ENCODE measurements at regions not wholly inside any gene's neighbourhood (a gene's known extent, or its start where the extent isn't known, plus 50 kb on each side); places are given as distances from the start of the nearest gene placed in this dataset.

- H3K9me3 ChIP-seq (ENCODE audit: control insufficient read depth, low read depth, low read length): no peaks in the 10 kb centered on the region
- no peaks in the 10 kb centered on the region for H3K4me1 ChIP-seq (ENCODE audit: control insufficient read depth, insufficient read depth, low read length)
- no peaks in the 10 kb centered on the region for H3K27me3 ChIP-seq (ENCODE audit: control insufficient read depth, insufficient read depth, low read length)
- no peak overlapping the region for H3K4me3 ChIP-seq (ENCODE audit: low read length)
- WGBS (ENCODE audit: insufficient coverage, low lambda C conversion rate): 80% methylated on average over 1 of the region's 4 CpGs
- H3K36me3 ChIP-seq (ENCODE audit: control insufficient read depth, insufficient read depth, low read length): no peaks in the 10 kb centered on the region
- H3K27ac ChIP-seq (ENCODE audit: low read length): no peak overlapping the region
- DNase-seq: no peak
These were observed 68.3 kb upstream of the CTSC start for GRCh38 chr11:88405853-88406252.

DNA sequence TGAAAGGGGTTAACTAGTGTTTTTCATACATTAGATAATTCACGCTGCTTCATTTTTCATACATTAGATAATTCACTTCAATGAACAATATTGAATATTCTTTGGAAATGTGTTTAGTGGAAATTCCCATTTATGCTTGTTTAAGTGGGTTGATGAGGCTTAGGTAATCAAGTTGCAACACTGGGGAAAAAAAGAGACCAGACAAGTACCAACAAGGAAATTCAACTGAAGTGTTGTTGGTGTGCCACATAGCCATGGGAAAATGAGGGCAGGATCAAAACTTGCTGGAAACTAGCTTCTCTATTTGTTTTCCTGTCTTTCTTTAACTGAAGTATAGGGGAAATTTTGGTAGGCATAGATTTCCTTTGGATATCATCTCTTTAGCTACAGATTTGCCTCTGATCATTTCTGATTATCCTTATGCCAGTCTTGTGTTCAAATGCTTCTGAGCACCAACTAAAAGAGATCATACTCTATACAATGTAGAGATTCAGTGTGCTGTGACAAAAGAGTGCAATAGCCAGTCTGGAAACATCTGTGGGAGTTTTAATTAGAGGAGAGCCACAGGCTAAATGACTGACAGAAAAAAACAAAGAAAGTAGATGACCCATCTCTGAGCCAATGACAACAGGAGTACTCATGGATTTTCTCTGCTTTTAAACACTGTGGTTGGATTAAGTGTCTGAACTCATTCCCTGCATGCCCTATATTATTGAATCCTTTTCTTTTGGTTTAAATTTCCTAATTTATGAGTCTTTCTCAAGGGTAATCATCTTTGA, 67.6 kb upstream of the CTSC start:
- Histone ChIP-seq H3K4me3 (ENCODE audit: low read length) (no peak overlapping the region), H3K36me3 (ENCODE audit: control insufficient read depth, insufficient read depth, low read length) (no peaks in the 10 kb centered on the region), H3K27me3 (ENCODE audit: control insufficient read depth, insufficient read depth, low read length) (no peaks in the 10 kb centered on the region), H3K4me1 (ENCODE audit: control insufficient read depth, insufficient read depth, low read length) (no peaks in the 10 kb centered on the region), H3K27ac (ENCODE audit: low read length) (no peak overlapping the region), H3K9me3 (ENCODE audit: control insufficient read depth, low read depth, low read length) (no peaks in the 10 kb centered on the region)
- no CpG with 5 or more reads among the region's 1 CpG for WGBS (ENCODE audit: insufficient coverage, low lambda C conversion rate)
- no peak for DNase-seq

DNA sequence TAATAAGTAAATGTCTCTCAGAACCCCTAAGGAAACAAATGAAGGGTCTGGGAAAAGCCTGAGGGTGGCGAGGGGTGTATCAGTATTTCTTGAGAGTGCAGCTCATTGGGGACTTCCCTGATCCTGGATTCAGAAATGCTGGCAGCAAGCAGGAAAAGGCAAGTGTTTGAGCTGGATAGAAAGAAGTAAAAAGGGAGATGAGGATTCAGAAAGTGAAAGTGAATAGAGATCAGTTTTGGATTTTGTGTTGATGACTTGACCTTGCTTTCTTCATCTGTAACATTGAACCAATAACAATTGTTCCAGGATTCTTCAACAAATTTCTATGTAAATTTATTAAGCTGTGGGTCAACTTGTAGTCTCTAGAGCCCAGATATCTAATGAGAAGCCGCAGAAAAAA, 66.9 kb upstream of the CTSC start:
- WGBS (ENCODE audit: insufficient coverage, low lambda C conversion rate): 83% methylated on average over 1 of the region's 2 CpGs
- no peak for DNase-seq
- no peak overlapping the region for H3K4me3 ChIP-seq (ENCODE audit: low read length)
- no peaks in the 10 kb centered on the region for H3K9me3 ChIP-seq (ENCODE audit: control insufficient read depth, low read depth, low read length)
- no peaks in the 10 kb centered on the region for H3K36me3 ChIP-seq (ENCODE audit: control insufficient read depth, insufficient read depth, low read length)
- no peaks in the 10 kb centered on the region for H3K4me1 ChIP-seq (ENCODE audit: control insufficient read depth, insufficient read depth, low read length)
- H3K27me3 ChIP-seq (ENCODE audit: control insufficient read depth, insufficient read depth, low read length): no peaks in the 10 kb centered on the region
- H3K27ac ChIP-seq (ENCODE audit: low read length): no peak overlapping the region

DNA sequence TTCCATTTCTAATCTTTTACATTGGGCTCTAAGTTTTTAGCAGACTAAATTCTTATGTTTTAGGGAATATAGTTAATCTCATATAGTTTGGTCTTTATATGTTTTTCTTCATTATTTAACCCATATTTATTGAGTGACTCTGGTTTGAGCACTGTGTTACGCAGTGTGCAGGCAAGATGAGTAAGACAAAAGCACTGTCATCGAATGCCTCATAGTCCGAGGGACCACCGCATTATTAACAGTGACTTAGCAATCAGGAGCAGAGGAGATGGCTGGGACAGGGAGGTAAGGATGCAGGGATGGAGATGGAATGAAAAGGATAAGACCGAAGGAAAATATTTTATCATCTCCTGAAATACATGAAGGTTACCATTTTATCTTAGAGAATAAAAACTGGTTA, 65.2 kb upstream of the CTSC start:
- Histone ChIP-seq H3K4me3 (ENCODE audit: low read length) (no peak overlapping the region), H3K27ac (ENCODE audit: low read length) (no peak overlapping the region)

GRCh38 chr11:88402192-88402715, 64.7 kb upstream of the CTSC start:
- Histone ChIP-seq H3K36me3 (ENCODE audit: control insufficient read depth, insufficient read depth, low read length) (no peaks in the 10 kb centered on the region), H3K27me3 (ENCODE audit: control insufficient read depth, insufficient read depth, low read length) (no peaks in the 10 kb centered on the region), H3K4me1 (ENCODE audit: control insufficient read depth, insufficient read depth, low read length) (no peaks in the 10 kb centered on the region), H3K27ac (ENCODE audit: low read length) (no peak overlapping the region), H3K4me3 (ENCODE audit: low read length) (no peak overlapping the region), H3K9me3 (ENCODE audit: control insufficient read depth, low read depth, low read length) (no peaks in the 10 kb centered on the region)
- DNase-seq: peak in 1 of 2 donors; percentile 9
- WGBS (ENCODE audit: insufficient coverage, low lambda C conversion rate): no CpG with 5 or more reads among the region's 2 CpGs

More for the DNA sequence above, 65.2 kb upstream of the CTSC start:
- no peak for DNase-seq
- Histone ChIP-seq H3K4me1 (ENCODE audit: control insufficient read depth, insufficient read depth, low read length) (no peaks in the 10 kb centered on the region), H3K9me3 (ENCODE audit: control insufficient read depth, low read depth, low read length) (no peaks in the 10 kb centered on the region), H3K36me3 (ENCODE audit: control insufficient read depth, insufficient read depth, low read length) (no peaks in the 10 kb centered on the region), H3K27me3 (ENCODE audit: control insufficient read depth, insufficient read depth, low read length) (no peaks in the 10 kb centered on the region)
- WGBS (ENCODE audit: insufficient coverage, low lambda C conversion rate): 100% methylated on average over 1 of the region's 5 CpGs

- Histone ChIP-seq H3K4me1 (ENCODE audit: control insufficient read depth, insufficient read depth, low read length) (no peaks in the 10 kb centered on the region), H3K27ac (ENCODE audit: low read length) (no peak overlapping the region), H3K36me3 (ENCODE audit: control insufficient read depth, insufficient read depth, low read length) (no peaks in the 10 kb centered on the region), H3K9me3 (ENCODE audit: control insufficient read depth, low read depth, low read length) (no peaks in the 10 kb centered on the region), H3K4me3 (ENCODE audit: low read length) (no peak overlapping the region), H3K27me3 (ENCODE audit: control insufficient read depth, insufficient read depth, low read length) (no peaks in the 10 kb centered on the region)
- DNase-seq: no peak
- WGBS (ENCODE audit: insufficient coverage, low lambda C conversion rate): 100% methylated on average over 2 of the region's 3 CpGs
These were observed 61.4 kb upstream of the CTSC start for GRCh38 chr11:88398791-88399570.

DNA sequence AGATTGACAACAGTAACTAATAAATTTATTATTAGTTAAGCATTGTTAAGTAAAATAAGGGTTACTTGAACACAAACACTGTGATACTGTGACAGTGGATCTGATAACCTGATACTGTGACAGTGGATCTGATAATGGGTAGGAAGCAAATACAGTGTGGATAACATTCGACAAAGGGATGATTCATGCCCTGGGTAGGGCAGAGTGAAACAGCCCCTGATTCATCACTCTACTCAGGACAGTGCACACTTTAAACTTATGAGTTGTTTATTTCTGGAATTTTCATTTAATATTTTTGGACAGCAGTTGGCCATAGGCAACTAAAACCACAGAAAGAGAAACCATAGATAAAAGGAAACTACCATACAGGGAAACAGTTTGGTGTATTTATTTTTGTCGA, 60.8 kb upstream of the CTSC start:
- H3K9me3 ChIP-seq (ENCODE audit: control insufficient read depth, low read depth, low read length): no peaks in the 10 kb centered on the region
- H3K4me1 ChIP-seq (ENCODE audit: control insufficient read depth, insufficient read depth, low read length): no peaks in the 10 kb centered on the region
- DNase-seq: no peak
- WGBS (ENCODE audit: insufficient coverage, low lambda C conversion rate): 38% methylated on average over 1 of the region's 2 CpGs
- no peak overlapping the region for H3K4me3 ChIP-seq (ENCODE audit: low read length)
- H3K27ac ChIP-seq (ENCODE audit: low read length): no peak overlapping the region
- no peaks in the 10 kb centered on the region for H3K27me3 ChIP-seq (ENCODE audit: control insufficient read depth, insufficient read depth, low read length)
- no peaks in the 10 kb centered on the region for H3K36me3 ChIP-seq (ENCODE audit: control insufficient read depth, insufficient read depth, low read length)

DNA sequence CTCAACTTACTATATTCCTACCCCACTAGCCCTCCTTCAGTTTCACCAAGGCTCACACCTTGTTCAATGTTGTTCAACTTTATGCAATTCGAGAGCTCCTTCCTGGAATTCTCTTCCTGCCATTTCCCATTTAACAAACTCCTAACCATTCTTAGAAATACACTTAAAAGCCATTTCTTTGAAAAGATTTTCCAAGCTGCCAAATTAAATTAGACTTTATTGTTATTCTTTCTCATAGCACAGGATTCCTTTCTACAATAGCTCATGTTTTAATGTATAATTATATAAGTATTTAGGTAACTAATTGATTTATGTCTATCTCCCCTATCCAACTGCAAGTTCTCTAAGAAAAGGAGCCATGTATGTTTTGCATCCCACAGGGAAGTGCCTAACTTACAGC, 52.7 kb upstream of the CTSC start:
- H3K27ac ChIP-seq (ENCODE audit: low read length): no peak overlapping the region
- H3K4me3 ChIP-seq (ENCODE audit: low read length): no peak overlapping the region
- WGBS (ENCODE audit: insufficient coverage, low lambda C conversion rate): 93% methylated on average over 1 of the region's 1 CpG
- H3K27me3 ChIP-seq (ENCODE audit: control insufficient read depth, insufficient read depth, low read length): no peaks in the 10 kb centered on the region
- DNase-seq: no peak
- H3K9me3 ChIP-seq (ENCODE audit: control insufficient read depth, low read depth, low read length): no peaks in the 10 kb centered on the region
- H3K36me3 ChIP-seq (ENCODE audit: control insufficient read depth, insufficient read depth, low read length): no peaks in the 10 kb centered on the region
- H3K4me1 ChIP-seq (ENCODE audit: control insufficient read depth, insufficient read depth, low read length): no peaks in the 10 kb centered on the region

DNA sequence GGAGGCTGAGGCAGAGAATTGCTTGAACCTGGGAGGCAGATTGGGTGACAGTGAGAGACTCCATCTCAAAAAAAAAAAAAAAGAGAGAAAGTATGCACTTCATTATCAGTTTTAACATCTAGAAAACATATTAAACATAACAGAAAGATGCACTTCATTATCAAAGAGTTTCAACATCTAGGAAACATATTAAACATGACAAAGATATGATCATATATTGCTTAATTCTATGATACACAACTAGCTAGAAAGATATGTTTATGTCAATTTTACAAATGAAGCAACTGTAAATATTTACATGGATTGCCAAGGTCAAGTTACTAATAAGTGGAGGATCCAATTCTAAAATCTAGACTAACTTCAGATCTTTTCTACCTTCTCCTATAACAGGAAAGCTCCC, 50.4 kb upstream of the CTSC start:
- Histone ChIP-seq H3K4me1 (ENCODE audit: control insufficient read depth, insufficient read depth, low read length) (no peaks in the 10 kb centered on the region), H3K27ac (ENCODE audit: low read length) (no peak overlapping the region), H3K27me3 (ENCODE audit: control insufficient read depth, insufficient read depth, low read length) (no peaks in the 10 kb centered on the region), H3K36me3 (ENCODE audit: control insufficient read depth, insufficient read depth, low read length) (no peaks in the 10 kb centered on the region), H3K9me3 (ENCODE audit: control insufficient read depth, low read depth, low read length) (no peaks in the 10 kb centered on the region), H3K4me3 (ENCODE audit: low read length) (no peak overlapping the region)
- DNase-seq: no peak
